Right cardiac atrium (tissue), 5 donors: ENCODE measurements at regions not wholly inside any gene's neighbourhood (a gene's known extent, or its start where the extent isn't known, plus 50 kb on each side); places are given as distances from the start of the nearest gene placed in this dataset.

Experiments
- ATAC-seq, 2 donors: fragments of 200-7000 bp; cut with Tn5 transposase; one replicate each; pipeline versions ENCODE4 v1.8.0 to v1.9.1; 2020; ENCODE audit warnings: moderate library complexity in 2 of 2, mild to moderate bottlenecking in 1 of 2
- DNase-seq, 3 donors: peaks; one replicate each; pipeline ENCODE4 v3.0.0-alpha.2; 2020
- H3K27ac ChIP-seq: one replicate; pipeline ENCODE4 v1.5.1; 2013; ENCODE audit warnings: mild to moderate bottlenecking, low read length, control low read depth, moderate library complexity
- H3K27me3 ChIP-seq: one replicate; pipeline ENCODE4 v1.6.1; 2013; ENCODE audit not compliant: control insufficient read depth, insufficient read depth
- H3K4me1 ChIP-seq: one replicate; pipeline ENCODE4 v1.6.1; 2013; ENCODE audit warnings: low read length; ENCODE audit not compliant: control insufficient read depth, insufficient read depth
- H3K4me3 ChIP-seq: one replicate; pipeline ENCODE4 v1.5.1; 2013; ENCODE audit warnings: low read length, control low read depth
- H3K9me3 ChIP-seq: one replicate; pipeline ENCODE4 v1.6.1; 2013; ENCODE audit warnings: low read length; ENCODE audit not compliant: control insufficient read depth
- WGBS: extraction: QIAGEN DNeasy Blood & Tissue Kit; methylation state at CpG from one replicate; pipeline ENCODE4 v1.1.7; 2013; 5-methylcytosine and 5-hydroxymethylcytosine counted together
- intact Hi-C, 4 donors: fragments of 100-400 bp; cut with DNase I; formaldehyde crosslinking; loops; one replicate each; pipeline versions ENCODE4 v1.11.0 to v1.14.0; 2022 to 2023
- donor health status: healthy with polysubstance abuse.
- donor health status: DM: no; HTN: yes; CAD: no.
- donor health status: DM: no; HTN: no; CAD: no.
- donor health status: DM: no; HTN: yes; CAD: no; lungs with severe emphysema.
- donor health status: DM: yes; HTN: yes; CAD: no.

- WGBS = 83% methylated on average over 4 of the region's 4 CpGs
- intact Hi-C loops = no loop called here
- no peak overlapping the region for H3K27ac ChIP-seq
- no peak overlapping the region for H3K4me3 ChIP-seq
- H3K27me3 ChIP-seq = no peaks in the 10 kb centered on the region
- ATAC-seq (no peak), DNase-seq (no peak)
- no peaks in the 10 kb centered on the region for H3K9me3 ChIP-seq
- no peaks in the 10 kb centered on the region for H3K4me1 ChIP-seq
Observed at GRCh38 chr18:73292156-73292555, 424.4 kb upstream of the NETO1 start.

GRCh38 chr18:73288813-73289212 lies 421.0 kb upstream of the NETO1 start:
- Histone ChIP-seq H3K4me1 (no peaks in the 10 kb centered on the region), H3K4me3 (no peak overlapping the region), H3K27me3 (no peaks in the 10 kb centered on the region), H3K27ac (no peak overlapping the region), H3K9me3 (no peaks in the 10 kb centered on the region)
- no peak for DNase-seq
- intact Hi-C loops = no loop called here
- no peak for ATAC-seq
- 91% methylated on average over 3 of the region's 3 CpGs for WGBS

GRCh38 chr18:73286584-73286983 lies 418.8 kb upstream of the NETO1 start:
- H3K27ac ChIP-seq = no peak overlapping the region
- H3K4me3 ChIP-seq = no peak overlapping the region
- no peaks in the 10 kb centered on the region for H3K9me3 ChIP-seq
- no peaks in the 10 kb centered on the region for H3K27me3 ChIP-seq
- ATAC-seq (no peak), DNase-seq (no peak)
- intact Hi-C loops = no loop called here
- 92% methylated on average over 5 of the region's 5 CpGs for WGBS
- H3K4me1 ChIP-seq = no peaks in the 10 kb centered on the region

- 93% methylated on average over 5 of the region's 5 CpGs for WGBS
- intact Hi-C loops = no loop called here
- no peaks in the 10 kb centered on the region for H3K4me1 ChIP-seq
Observed at GRCh38 chr18:73283788-73284187, 416.0 kb upstream of the NETO1 start.

GRCh38 chr18:73283032-73283431 lies 415.2 kb upstream of the NETO1 start:
- DNase-seq (no peak), ATAC-seq (no peak)
- Histone ChIP-seq H3K27me3 (no peaks in the 10 kb centered on the region), H3K27ac (no peak overlapping the region), H3K9me3 (no peaks in the 10 kb centered on the region), H3K4me1 (no peaks in the 10 kb centered on the region), H3K4me3 (no peak overlapping the region)
- 95% methylated on average over 2 of the region's 2 CpGs for WGBS
- intact Hi-C loops = no loop called here

More at GRCh38 chr18:73283788-73284187, 416.0 kb upstream of the NETO1 start:
- no peak for ATAC-seq
- Histone ChIP-seq H3K9me3 (no peaks in the 10 kb centered on the region), H3K27ac (no peak overlapping the region), H3K27me3 (no peaks in the 10 kb centered on the region), H3K4me3 (no peak overlapping the region)
- no peak for DNase-seq

GRCh38 chr18:73279498-73279897 lies 411.7 kb upstream of the NETO1 start:
- Histone ChIP-seq H3K4me3 (no peak overlapping the region), H3K9me3 (no peaks in the 10 kb centered on the region), H3K27me3 (no peaks in the 10 kb centered on the region), H3K4me1 (no peaks in the 10 kb centered on the region), H3K27ac (no peak overlapping the region)
- peak; percentile 24 to 72 (median 71) for DNase-seq
- intact Hi-C loops = no loop called here
- WGBS = 58% methylated on average over 11 of the region's 11 CpGs
- peak; percentile 74 to 87 for ATAC-seq

- H3K9me3 ChIP-seq = no peaks in the 10 kb centered on the region
- no peaks in the 10 kb centered on the region for H3K4me1 ChIP-seq
- H3K4me3 ChIP-seq = no peak overlapping the region
- no peak for ATAC-seq
- no peak overlapping the region for H3K27ac ChIP-seq
- H3K27me3 ChIP-seq = no peaks in the 10 kb centered on the region
- DNase-seq = no peak
- intact Hi-C loops = no loop called here
- 88% methylated on average over 9 of the region's 9 CpGs for WGBS
Observed at GRCh38 chr18:73274812-73275621, 407.2 kb upstream of the NETO1 start.

- 55% methylated on average over 10 of the region's 10 CpGs for WGBS
- Histone ChIP-seq H3K4me3 (no peak overlapping the region), H3K27ac (no peak overlapping the region), H3K27me3 (no peaks in the 10 kb centered on the region), H3K4me1 (no peaks in the 10 kb centered on the region), H3K9me3 (no peaks in the 10 kb centered on the region)
- intact Hi-C loops = no loop called here
- no peak for ATAC-seq
- no peak for DNase-seq
Observed at GRCh38 chr18:73270920-73271634, 403.3 kb upstream of the NETO1 start.

- intact Hi-C loops = no loop called here
- no peaks in the 10 kb centered on the region for H3K9me3 ChIP-seq
- 70% methylated on average over 5 of the region's 5 CpGs for WGBS
- DNase-seq (no peak), ATAC-seq (no peak)
- H3K4me1 ChIP-seq = no peaks in the 10 kb centered on the region
- H3K4me3 ChIP-seq = no peak overlapping the region
- H3K27ac ChIP-seq = no peak overlapping the region
- H3K27me3 ChIP-seq = no peaks in the 10 kb centered on the region
Observed at GRCh38 chr18:73264562-73264921, 396.8 kb upstream of the NETO1 start.

- H3K27ac ChIP-seq = no peak overlapping the region
- intact Hi-C loops = no loop called here
- H3K27me3 ChIP-seq = no peaks in the 10 kb centered on the region
- H3K4me3 ChIP-seq = no peak overlapping the region
- no peaks in the 10 kb centered on the region for H3K4me1 ChIP-seq
- no peaks in the 10 kb centered on the region for H3K9me3 ChIP-seq
- 92% methylated on average over 1 of the region's 1 CpG for WGBS
- DNase-seq (no peak), ATAC-seq (no peak)
Observed at GRCh38 chr18:73261923-73262322, 394.1 kb upstream of the NETO1 start.

- Histone ChIP-seq H3K4me3 (no peak overlapping the region), H3K27me3 (no peaks in the 10 kb centered on the region), H3K27ac (no peak overlapping the region), H3K4me1 (no peaks in the 10 kb centered on the region), H3K9me3 (no peaks in the 10 kb centered on the region)
- intact Hi-C loops = no loop called here
- DNase-seq (no peak), ATAC-seq (no peak)
- WGBS = 84% methylated on average over 4 of the region's 4 CpGs
Observed at GRCh38 chr18:73261243-73261642, 393.5 kb upstream of the NETO1 start.
